NT2/D1 (cell line): ENCODE measurements at regions not wholly inside any gene's neighbourhood (a gene's known extent, or its start where the extent isn't known, plus 50 kb on each side); places are given as distances from the start of the nearest gene placed in this dataset.

Experiments
- YY1 ChIP-seq: IDR thresholded peaks from 2 replicates; pipeline ENCODE4 v1.6.1; 2011; ENCODE audit not compliant: insufficient read length, insufficient read depth
- ZNF274 ChIP-seq: IDR thresholded peaks from 2 replicates; pipeline ENCODE4 v1.6.1; 2011; ENCODE audit warnings: mild to moderate bottlenecking, low read depth, low read length

DNA sequence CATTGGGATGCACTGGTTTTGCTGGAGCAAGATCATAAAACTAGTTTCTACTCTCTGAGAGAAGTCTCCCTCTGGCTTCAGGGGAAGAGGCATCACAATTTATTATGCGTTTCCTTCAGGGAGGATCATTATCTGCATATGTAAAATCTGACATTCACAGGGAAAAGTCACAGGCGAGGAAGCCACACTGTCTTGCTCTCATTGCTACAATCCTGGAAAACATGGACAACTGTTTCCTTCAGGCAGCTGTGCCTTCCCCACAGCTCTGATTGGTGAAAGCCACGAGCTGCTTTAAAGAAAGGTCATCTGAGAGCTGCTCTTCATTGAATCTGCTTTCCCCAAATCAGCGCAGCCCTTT is 397.8 kb downstream of the MED10 start:
- TF ChIP-seq YY1 (no peak), ZNF274 (no peak)
